PC-9 (cell line): ENCODE measurements at regions not wholly inside any gene's neighbourhood (a gene's known extent, or its start where the extent isn't known, plus 50 kb on each side); places are given as distances from the start of the nearest gene placed in this dataset.

Experiments
- EZH2 ChIP-seq: fragments of 200-600 bp; sonication (generic); IDR thresholded peaks from 2 replicates; pipeline ENCODE4 v1.8.0; 2017; ENCODE audit warnings: antibody characterized with exemption, low read depth
- TF ChIP-seq, protein P1 (sequence below): fragments of 200-600 bp; sonication (generic); conservative IDR thresholded peaks from 2 replicates; pipeline ENCODE4 v1.6.1; 2017; ENCODE audit warnings: mixed run types, antibody characterized with exemption, mild to moderate bottlenecking, moderate library complexity

DNA sequence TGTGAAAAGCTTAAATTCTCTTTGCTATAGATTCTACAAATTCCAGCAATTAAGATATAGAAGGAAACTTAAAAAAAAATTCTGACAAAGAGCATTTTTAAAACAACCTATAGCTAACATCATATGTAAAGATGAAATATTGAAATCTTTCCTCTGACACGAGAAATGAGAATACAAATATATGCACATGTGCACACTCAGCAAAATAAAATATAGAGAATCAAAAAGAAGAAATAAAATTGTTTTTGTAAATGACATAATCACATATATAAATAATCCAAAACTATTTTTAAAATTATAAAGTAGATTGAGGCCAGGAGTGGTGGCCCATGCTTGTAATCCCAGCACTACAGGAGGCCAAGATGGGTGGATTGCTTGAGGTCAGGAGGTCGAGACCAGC lies 265.1 kb downstream of the IRX2 start:
- TF ChIP-seq, protein P1, sequence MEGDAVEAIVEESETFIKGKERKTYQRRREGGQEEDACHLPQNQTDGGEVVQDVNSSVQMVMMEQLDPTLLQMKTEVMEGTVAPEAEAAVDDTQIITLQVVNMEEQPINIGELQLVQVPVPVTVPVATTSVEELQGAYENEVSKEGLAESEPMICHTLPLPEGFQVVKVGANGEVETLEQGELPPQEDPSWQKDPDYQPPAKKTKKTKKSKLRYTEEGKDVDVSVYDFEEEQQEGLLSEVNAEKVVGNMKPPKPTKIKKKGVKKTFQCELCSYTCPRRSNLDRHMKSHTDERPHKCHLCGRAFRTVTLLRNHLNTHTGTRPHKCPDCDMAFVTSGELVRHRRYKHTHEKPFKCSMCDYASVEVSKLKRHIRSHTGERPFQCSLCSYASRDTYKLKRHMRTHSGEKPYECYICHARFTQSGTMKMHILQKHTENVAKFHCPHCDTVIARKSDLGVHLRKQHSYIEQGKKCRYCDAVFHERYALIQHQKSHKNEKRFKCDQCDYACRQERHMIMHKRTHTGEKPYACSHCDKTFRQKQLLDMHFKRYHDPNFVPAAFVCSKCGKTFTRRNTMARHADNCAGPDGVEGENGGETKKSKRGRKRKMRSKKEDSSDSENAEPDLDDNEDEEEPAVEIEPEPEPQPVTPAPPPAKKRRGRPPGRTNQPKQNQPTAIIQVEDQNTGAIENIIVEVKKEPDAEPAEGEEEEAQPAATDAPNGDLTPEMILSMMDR = no peak
- TF ChIP-seq EZH2 = no peak
